ENCODE measurements at regions not wholly inside any gene's neighbourhood (a gene's known extent, or its start where the extent isn't known, plus 50 kb on each side); places are given as distances from the start of the nearest gene placed in this dataset.
A peak's percentile ranks its signal among the peaks of the same experiment; 100 is the strongest.

DNA sequence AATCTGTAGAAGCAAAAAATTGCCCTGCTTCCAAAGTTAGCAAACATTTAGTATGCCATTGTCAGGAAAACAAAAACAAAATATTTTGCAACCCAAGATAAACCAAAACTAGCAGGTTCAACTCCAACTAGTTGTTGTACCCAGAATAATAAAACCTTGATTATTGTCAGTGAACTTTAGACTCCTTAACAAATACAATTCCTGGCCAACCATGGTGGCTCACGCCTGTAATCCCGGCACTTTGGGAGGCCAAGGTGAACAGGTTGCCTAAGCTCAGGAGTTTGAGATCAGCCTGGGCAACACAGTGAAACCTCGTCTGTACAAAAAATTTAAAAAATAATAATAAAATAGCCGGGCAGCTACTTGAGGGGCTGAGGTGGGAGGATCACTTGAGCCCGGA, 53.6 kb upstream of the EPCAM start:
- Histone ChIP-seq H3K36me3 (ENCODE audit: control insufficient read depth in 2 of 2, insufficient read depth in 2 of 2, low read length in 1 of 2) (no peaks in the 10 kb centered on the region), H3K27me3 (ENCODE audit: control insufficient read depth in 2 of 2, insufficient read depth in 1 of 2, low read length in 1 of 2) (no peaks in the 10 kb centered on the region), H3K4me1 (ENCODE audit: control insufficient read depth in 2 of 2, insufficient read depth in 2 of 2, low read length in 2 of 2) (peaks cover 3 to 7% of the 10 kb centered on the region in 2 donors), H3K9me3 (ENCODE audit: control insufficient read depth in 2 of 2, insufficient read depth in 1 of 2, low read length in 1 of 2) (no peaks in the 10 kb centered on the region), H3K4me3 (ENCODE audit: low read length in 2 of 2) (no peak overlapping the region), H3K27ac (ENCODE audit: low read depth in 1 of 2, low read length in 1 of 2) (no peak overlapping the region)
- no peak for DNase-seq (ENCODE audit: low read depth in 6 of 9, low spot score in 9 of 9)
- WGBS: 97% methylated on average over 5 of the region's 5 CpGs

DNA sequence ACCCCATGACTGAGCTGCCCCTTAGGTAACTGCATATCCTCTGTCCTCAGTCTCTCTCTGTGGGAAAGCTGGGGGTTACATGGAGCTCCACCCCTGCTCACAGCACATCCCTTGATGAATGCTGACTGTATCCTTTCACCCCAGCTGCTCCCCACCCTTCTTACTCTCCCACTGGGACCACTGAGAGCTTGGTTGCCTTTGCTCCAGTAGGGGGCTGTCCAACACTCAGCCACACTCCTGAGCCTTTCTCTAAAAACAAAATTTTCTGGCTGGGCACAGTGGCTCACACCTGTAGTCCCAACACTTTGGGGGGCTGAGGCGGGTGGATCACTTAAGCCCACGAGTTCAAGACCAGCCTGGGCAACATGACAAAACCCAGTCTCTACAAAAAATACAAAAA, 55.4 kb upstream of the EPCAM start:
- Histone ChIP-seq H3K36me3 (ENCODE audit: control insufficient read depth in 2 of 2, insufficient read depth in 2 of 2, low read length in 1 of 2) (no peaks in the 10 kb centered on the region), H3K4me3 (ENCODE audit: low read length in 2 of 2) (no peak overlapping the region), H3K9me3 (ENCODE audit: control insufficient read depth in 2 of 2, insufficient read depth in 1 of 2, low read length in 1 of 2) (no peaks in the 10 kb centered on the region), H3K27me3 (ENCODE audit: control insufficient read depth in 2 of 2, insufficient read depth in 1 of 2, low read length in 1 of 2) (no peaks in the 10 kb centered on the region), H3K27ac (ENCODE audit: low read depth in 1 of 2, low read length in 1 of 2) (no peak overlapping the region), H3K4me1 (ENCODE audit: control insufficient read depth in 2 of 2, insufficient read depth in 2 of 2, low read length in 2 of 2) (peaks cover 9 to 18% of the 10 kb centered on the region in 2 donors)
- WGBS: 94% methylated on average over 2 of the region's 2 CpGs
- DNase-seq (ENCODE audit: low read depth in 6 of 9, low spot score in 9 of 9): no peak

DNA sequence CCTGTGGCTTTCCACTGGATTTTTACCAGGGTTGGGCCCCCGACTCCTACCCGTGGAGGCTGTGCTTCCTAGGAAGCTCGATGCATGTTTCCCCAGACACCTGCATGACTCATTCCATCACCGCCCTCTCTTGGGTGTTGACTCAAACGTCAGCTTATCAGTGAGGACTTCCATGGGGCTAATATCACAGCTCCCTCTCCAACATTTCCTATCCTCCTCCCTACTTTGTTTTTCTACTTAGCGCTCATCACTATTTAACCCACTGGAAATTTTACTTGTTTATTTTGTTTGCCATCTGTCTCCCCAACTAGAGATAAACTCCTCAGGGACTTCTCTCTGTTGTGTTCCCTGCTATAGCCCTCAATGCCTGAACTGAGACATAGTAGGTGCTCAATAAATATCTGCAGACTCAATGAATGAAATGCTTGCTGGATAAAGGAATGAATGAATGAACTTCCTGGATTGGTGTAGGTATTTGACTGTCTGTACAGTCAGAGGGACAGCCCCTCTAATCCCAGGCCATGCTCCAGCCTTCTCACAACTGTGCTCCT, 55.9 kb upstream of the EPCAM start:
- no peaks in the 10 kb centered on the region for H3K9me3 ChIP-seq (ENCODE audit: control insufficient read depth in 2 of 2, insufficient read depth in 1 of 2, low read length in 1 of 2)
- no peak for DNase-seq (ENCODE audit: low read depth in 6 of 9, low spot score in 9 of 9)
- H3K27me3 ChIP-seq (ENCODE audit: control insufficient read depth in 2 of 2, insufficient read depth in 1 of 2, low read length in 1 of 2): no peaks in the 10 kb centered on the region
- no peak overlapping the region for H3K27ac ChIP-seq (ENCODE audit: low read depth in 1 of 2, low read length in 1 of 2)
- peaks cover 9 to 18% of the 10 kb centered on the region in 2 donors for H3K4me1 ChIP-seq (ENCODE audit: control insufficient read depth in 2 of 2, insufficient read depth in 2 of 2, low read length in 2 of 2)
- H3K36me3 ChIP-seq (ENCODE audit: control insufficient read depth in 2 of 2, insufficient read depth in 2 of 2, low read length in 1 of 2): no peaks in the 10 kb centered on the region
- no peak overlapping the region for H3K4me3 ChIP-seq (ENCODE audit: low read length in 2 of 2)
- WGBS: 77% methylated on average over 6 of the region's 6 CpGs

DNA sequence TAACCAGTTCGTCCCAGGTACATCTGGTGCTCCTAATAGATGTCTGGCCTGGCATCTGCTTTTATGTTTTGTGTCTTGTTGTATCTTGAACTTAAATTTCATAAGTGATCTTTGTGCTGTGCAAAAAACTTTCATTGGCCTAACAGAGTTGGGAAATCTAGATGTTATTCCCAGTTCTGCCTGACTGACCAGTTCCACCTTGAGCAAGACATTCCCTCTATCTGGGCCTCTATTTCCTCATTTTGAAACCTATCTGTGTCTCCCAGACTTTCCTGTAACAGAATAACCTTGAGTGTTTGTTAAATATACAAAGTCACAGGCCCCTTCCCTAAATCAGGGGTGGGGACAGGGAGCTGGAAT, 56.6 kb upstream of the EPCAM start:
- Histone ChIP-seq H3K4me1 (ENCODE audit: control insufficient read depth in 2 of 2, insufficient read depth in 2 of 2, low read length in 2 of 2) (peaks cover 9 to 18% of the 10 kb centered on the region in 2 donors), H3K4me3 (ENCODE audit: low read length in 2 of 2) (no peak overlapping the region), H3K36me3 (ENCODE audit: control insufficient read depth in 2 of 2, insufficient read depth in 2 of 2, low read length in 1 of 2) (no peaks in the 10 kb centered on the region), H3K27me3 (ENCODE audit: control insufficient read depth in 2 of 2, insufficient read depth in 1 of 2, low read length in 1 of 2) (no peaks in the 10 kb centered on the region), H3K27ac (ENCODE audit: low read depth in 1 of 2, low read length in 1 of 2) (no peak overlapping the region), H3K9me3 (ENCODE audit: control insufficient read depth in 2 of 2, insufficient read depth in 1 of 2, low read length in 1 of 2) (no peaks in the 10 kb centered on the region)
- WGBS: 96% methylated on average over 1 of the region's 1 CpG
- no peak for DNase-seq (ENCODE audit: low read depth in 6 of 9, low spot score in 9 of 9)

DNA sequence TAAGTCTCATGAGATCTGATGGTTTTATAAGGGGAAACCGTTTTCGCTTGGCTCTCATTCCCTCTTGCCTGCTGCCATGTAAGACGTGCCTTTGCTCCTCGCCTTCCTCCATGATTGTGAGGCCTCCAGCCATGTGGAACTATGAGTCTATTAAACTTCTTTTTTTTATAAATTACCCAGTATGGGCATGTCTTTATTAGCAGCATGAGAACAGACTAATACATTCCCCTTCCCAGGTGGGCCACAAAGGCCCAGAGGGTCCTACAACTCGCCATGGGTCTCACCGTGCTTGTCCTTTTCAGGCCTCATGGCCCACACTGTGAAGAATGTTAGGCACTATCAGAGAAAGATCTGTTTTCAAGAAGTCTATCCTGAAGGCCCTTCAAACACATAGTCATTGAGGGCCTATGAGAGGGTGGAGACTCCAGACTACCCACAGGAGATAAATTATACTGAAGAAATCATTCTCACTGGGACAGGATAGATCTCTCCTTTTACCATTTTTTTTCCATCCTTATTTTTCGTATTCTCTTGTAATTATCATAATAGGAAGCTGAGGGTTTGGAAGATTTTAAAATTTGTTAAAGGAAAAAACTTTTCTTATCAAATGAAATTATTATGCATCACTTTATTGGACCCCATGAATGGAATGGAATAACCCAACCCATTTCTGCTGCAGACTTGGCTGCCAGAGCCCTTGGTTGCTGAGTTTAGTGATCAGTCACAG, 57.2 kb upstream of the EPCAM start:
- H3K27me3 ChIP-seq (ENCODE audit: control insufficient read depth in 2 of 2, insufficient read depth in 1 of 2, low read length in 1 of 2): no peaks in the 10 kb centered on the region
- H3K4me1 ChIP-seq (ENCODE audit: control insufficient read depth in 2 of 2, insufficient read depth in 2 of 2, low read length in 2 of 2): peaks cover 9 to 18% of the 10 kb centered on the region in 2 donors
- no peak for DNase-seq (ENCODE audit: low read depth in 6 of 9, low spot score in 9 of 9)
- 98% methylated on average over 7 of the region's 7 CpGs for WGBS
- H3K36me3 ChIP-seq (ENCODE audit: control insufficient read depth in 2 of 2, insufficient read depth in 2 of 2, low read length in 1 of 2): no peaks in the 10 kb centered on the region
- H3K9me3 ChIP-seq (ENCODE audit: control insufficient read depth in 2 of 2, insufficient read depth in 1 of 2, low read length in 1 of 2): no peaks in the 10 kb centered on the region
- H3K4me3 ChIP-seq (ENCODE audit: low read length in 2 of 2): no peak overlapping the region
- no peak overlapping the region for H3K27ac ChIP-seq (ENCODE audit: low read depth in 1 of 2, low read length in 1 of 2)

DNA sequence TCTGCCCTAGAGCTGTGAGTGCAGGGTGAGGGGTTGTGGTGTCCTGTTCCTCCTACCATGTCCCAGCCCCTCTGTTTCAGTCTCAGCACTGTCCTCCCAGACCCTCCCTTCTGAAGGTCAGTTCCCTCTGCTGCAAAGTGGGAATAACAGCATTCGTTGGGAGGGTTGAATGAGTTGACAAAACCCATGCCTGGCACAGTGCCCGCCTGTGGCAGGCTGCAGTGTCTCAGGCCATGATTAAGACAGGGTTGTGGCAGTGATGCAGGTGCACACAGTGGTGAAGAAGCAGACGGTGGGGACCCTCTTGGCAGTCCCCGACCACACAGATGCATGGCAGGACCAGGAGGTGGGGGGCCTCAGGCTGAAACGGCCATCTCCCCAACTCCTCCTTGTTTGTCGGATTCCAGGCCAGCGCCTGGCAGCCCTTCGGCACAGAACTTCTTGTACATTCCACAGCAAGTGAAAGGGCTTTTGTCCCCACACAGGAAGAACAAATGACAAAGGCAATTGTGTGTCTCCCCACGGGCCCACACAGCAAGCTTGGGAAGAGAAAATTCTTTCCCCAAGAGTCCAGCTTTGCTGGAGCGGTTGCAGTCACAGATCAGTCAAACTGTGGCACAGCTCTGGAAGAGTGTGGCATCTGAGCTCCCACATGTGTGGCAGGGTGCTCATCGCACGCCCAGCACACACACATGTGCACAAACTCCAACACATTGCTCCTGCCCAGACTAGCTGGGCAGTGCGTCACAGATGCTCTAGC, 58.1 kb upstream of the EPCAM start:
- H3K4me3 ChIP-seq (ENCODE audit: low read length in 2 of 2): no peak overlapping the region
- WGBS: 40% methylated on average over 13 of the region's 13 CpGs
- peak in 1 of 9 donors; percentile 9 for DNase-seq (ENCODE audit: low read depth in 6 of 9, low spot score in 9 of 9)
- H3K27me3 ChIP-seq (ENCODE audit: control insufficient read depth in 2 of 2, insufficient read depth in 1 of 2, low read length in 1 of 2): no peaks in the 10 kb centered on the region
- H3K27ac ChIP-seq (ENCODE audit: low read depth in 1 of 2, low read length in 1 of 2): peak overlapping the region in 1 of 2 donors; percentile 60
- no peaks in the 10 kb centered on the region for H3K36me3 ChIP-seq (ENCODE audit: control insufficient read depth in 2 of 2, insufficient read depth in 2 of 2, low read length in 1 of 2)
- no peaks in the 10 kb centered on the region for H3K9me3 ChIP-seq (ENCODE audit: control insufficient read depth in 2 of 2, insufficient read depth in 1 of 2, low read length in 1 of 2)
- peaks cover 9 to 18% of the 10 kb centered on the region in 2 donors for H3K4me1 ChIP-seq (ENCODE audit: control insufficient read depth in 2 of 2, insufficient read depth in 2 of 2, low read length in 2 of 2)

DNA sequence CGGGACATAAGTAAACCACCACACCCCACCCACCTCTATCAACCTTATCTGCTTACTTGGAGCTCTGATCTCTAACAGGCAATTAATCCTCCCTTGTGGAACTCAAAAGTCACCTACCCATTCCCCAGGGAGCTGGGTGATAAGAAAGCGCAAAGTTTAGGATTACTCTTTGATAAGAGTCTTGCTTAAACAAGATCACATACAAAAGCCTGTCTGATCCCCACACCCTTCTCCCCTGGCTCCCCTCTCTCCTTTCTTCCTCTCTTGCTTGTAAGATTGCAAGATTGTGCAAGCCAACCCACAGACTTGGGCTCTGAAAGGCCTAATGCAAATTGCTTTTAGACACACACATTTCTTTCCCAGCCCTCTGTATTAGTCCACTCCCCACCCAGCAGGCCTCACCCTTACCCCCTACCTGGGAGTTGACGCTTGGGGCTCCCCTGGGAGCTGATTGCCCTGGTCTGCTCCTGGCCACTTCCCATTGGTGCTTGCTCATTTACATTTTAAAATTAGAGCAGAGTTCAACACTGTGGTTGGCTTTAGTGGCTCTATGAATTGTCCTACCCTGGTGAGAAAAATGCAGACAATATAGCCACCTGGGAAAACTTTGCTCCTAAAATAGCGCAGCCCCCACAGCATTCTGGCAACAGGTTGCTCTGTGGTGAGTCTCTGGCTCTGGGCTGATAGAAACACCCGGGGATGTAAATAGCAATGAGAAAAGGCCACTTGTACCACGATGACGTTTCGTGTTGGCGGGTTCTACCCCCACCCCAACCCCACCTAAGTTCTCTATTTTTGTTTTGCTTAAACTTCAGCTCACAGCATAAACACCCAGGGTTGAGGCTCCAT, 58.9 kb upstream of the EPCAM start:
- DNase-seq (ENCODE audit: low read depth in 6 of 9, low spot score in 9 of 9): peak in 1 of 9 donors; percentile 31
- H3K36me3 ChIP-seq (ENCODE audit: control insufficient read depth in 2 of 2, insufficient read depth in 2 of 2, low read length in 1 of 2): no peaks in the 10 kb centered on the region
- no peaks in the 10 kb centered on the region for H3K27me3 ChIP-seq (ENCODE audit: control insufficient read depth in 2 of 2, insufficient read depth in 1 of 2, low read length in 1 of 2)
- H3K9me3 ChIP-seq (ENCODE audit: control insufficient read depth in 2 of 2, insufficient read depth in 1 of 2, low read length in 1 of 2): no peaks in the 10 kb centered on the region
- H3K4me1 ChIP-seq (ENCODE audit: control insufficient read depth in 2 of 2, insufficient read depth in 2 of 2, low read length in 2 of 2): peaks cover 9 to 18% of the 10 kb centered on the region in 2 donors
- H3K4me3 ChIP-seq (ENCODE audit: low read length in 2 of 2): no peak overlapping the region
- H3K27ac ChIP-seq (ENCODE audit: low read depth in 1 of 2, low read length in 1 of 2): peak overlapping the region in 1 of 2 donors; percentile 42
- 21% methylated on average over 9 of the region's 9 CpGs for WGBS

DNA sequence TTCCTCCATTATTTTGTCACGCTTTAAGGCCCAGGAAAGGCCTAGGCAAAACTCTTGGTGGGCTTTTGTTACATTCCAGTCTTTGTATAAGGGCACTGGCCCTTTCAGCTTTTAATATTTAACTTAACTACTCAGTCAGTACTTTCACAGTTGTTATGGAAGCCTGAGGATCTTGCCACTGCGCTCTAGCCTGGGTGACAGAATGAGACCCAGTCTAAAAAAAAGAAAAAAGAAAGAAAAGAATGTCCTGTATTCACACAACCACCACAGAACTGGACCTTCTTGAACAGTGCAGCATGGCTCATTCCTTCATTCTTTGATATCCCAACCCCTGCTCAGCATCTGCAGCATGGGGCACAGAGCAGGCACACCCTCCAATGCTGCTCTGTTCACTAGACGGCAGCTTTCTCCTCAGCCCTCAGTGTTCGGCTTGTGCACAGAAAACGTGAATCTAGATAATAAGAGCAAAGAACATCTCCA, 59.6 kb upstream of the EPCAM start:
- peak in 1 of 9 donors; percentile 5 for DNase-seq (ENCODE audit: low read depth in 6 of 9, low spot score in 9 of 9)
- H3K27ac ChIP-seq (ENCODE audit: low read depth in 1 of 2, low read length in 1 of 2): no peak overlapping the region
- H3K4me1 ChIP-seq (ENCODE audit: control insufficient read depth in 2 of 2, insufficient read depth in 2 of 2, low read length in 2 of 2): peaks cover 9 to 18% of the 10 kb centered on the region in 2 donors
- WGBS: 70% methylated on average over 5 of the region's 5 CpGs
- no peaks in the 10 kb centered on the region for H3K36me3 ChIP-seq (ENCODE audit: control insufficient read depth in 2 of 2, insufficient read depth in 2 of 2, low read length in 1 of 2)
- H3K4me3 ChIP-seq (ENCODE audit: low read length in 2 of 2): no peak overlapping the region
- no peaks in the 10 kb centered on the region for H3K9me3 ChIP-seq (ENCODE audit: control insufficient read depth in 2 of 2, insufficient read depth in 1 of 2, low read length in 1 of 2)
- no peaks in the 10 kb centered on the region for H3K27me3 ChIP-seq (ENCODE audit: control insufficient read depth in 2 of 2, insufficient read depth in 1 of 2, low read length in 1 of 2)
